ENCODE measurements at regions not wholly inside any gene's neighbourhood (a gene's known extent, or its start where the extent isn't known, plus 50 kb on each side); places are given as distances from the start of the nearest gene placed in this dataset.

DNA sequence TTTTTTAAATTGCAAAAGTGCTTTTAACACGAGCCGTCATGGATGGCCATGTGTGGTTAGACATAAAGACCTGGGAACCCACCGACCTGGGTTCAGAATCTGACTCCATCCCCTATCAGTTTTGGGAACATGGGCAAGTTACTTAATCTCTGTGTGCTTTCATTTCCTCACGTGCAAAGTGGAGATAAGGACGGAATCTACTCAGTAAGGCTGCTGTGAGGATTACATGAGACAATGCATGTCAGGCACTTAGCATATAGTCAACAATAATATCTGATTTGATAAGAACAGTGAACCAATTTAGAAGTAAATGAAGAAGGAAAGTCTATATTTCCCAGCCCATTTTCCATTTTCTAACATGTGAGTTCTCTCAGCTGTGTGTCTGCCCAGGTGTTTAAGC, 235.4 kb downstream of the SUDS3 start:
- DNase-seq (no peak), ATAC-seq (ENCODE audit: low read depth) (no peak)
- Histone ChIP-seq H4K20me1 (ENCODE audit: control insufficient read depth, insufficient read depth, low read length, poor library complexity, severe bottlenecking) (no peaks in the 10 kb centered on the region), H3K27ac (ENCODE audit: low read length in 2 of 2) (no peak overlapping the region), H3K79me2 (ENCODE audit: control insufficient read depth, insufficient read depth, low read length) (no peaks in the 10 kb centered on the region), H3K27me3 (replicated peaks in 1 of 4; ENCODE audit: control extremely low read depth in 1 of 4, control insufficient read depth in 3 of 4, insufficient read depth in 4 of 4, low read length in 3 of 4) (no peaks in the 10 kb centered on the region), H3K4me2 (replicated peaks; ENCODE audit: low read depth, low read length, poor library complexity, severe bottlenecking) (no peak overlapping the region), H3K4me3 (ENCODE audit: control extremely low read depth in 1 of 5, extremely low read depth in 1 of 5, insufficient read depth in 1 of 5, low read depth in 2 of 5, low read length in 4 of 5) (no peak overlapping the region), H3K9me3 (ENCODE audit: control extremely low read depth in 1 of 3, control insufficient read depth in 2 of 3, insufficient read depth in 1 of 3, low read length in 2 of 3) (peaks cover 0 to 4% (median 2%) of the 10 kb centered on the region in 3 donors), H3K36me3 (replicated peaks in 1 of 2; ENCODE audit: control extremely low read depth in 1 of 2, control insufficient read depth in 1 of 2, extremely low read depth in 1 of 2, insufficient read depth in 2 of 2, low read length in 1 of 2) (no peaks in the 10 kb centered on the region), H3K4me1 (ENCODE audit: control insufficient read depth in 2 of 2, insufficient read depth in 2 of 2, low read length in 2 of 2) (no peaks in the 10 kb centered on the region), H2AFZ (ENCODE audit: insufficient read depth, low read depth, low read length, poor library complexity, severe bottlenecking) (no peak overlapping the region), H3K9ac (ENCODE audit: low read length) (no peak overlapping the region)
- ChIA-PET POLR2A (no interaction called here), CTCF (no interaction called here)
- no peak overlapping the region for H3K27ac Mint-ChIP-seq
- WGBS (ENCODE audit: insufficient coverage) = no CpG with 5 or more reads among the region's 5 CpGs
- peaks cover 5% of the 10 kb centered on the region for H3K9me3 Mint-ChIP-seq (ENCODE audit: insufficient read depth)
- H3K27me3 Mint-ChIP-seq = peaks cover 20% of the 10 kb centered on the region
- H3K4me3 Mint-ChIP-seq = no peak overlapping the region
- H3K4me1 Mint-ChIP-seq = no peaks in the 10 kb centered on the region
- intact Hi-C loops (cut with micrococcal nuclease) = no loop called here
- no peak for TF ChIP-seq EZH2 (IDR thresholded peaks at IDR 0.05; ENCODE audit: borderline replicate concordance, insufficient read depth, low read depth, low read length, poor library complexity, severe bottlenecking)
- TF ChIP-seq, protein P1, sequence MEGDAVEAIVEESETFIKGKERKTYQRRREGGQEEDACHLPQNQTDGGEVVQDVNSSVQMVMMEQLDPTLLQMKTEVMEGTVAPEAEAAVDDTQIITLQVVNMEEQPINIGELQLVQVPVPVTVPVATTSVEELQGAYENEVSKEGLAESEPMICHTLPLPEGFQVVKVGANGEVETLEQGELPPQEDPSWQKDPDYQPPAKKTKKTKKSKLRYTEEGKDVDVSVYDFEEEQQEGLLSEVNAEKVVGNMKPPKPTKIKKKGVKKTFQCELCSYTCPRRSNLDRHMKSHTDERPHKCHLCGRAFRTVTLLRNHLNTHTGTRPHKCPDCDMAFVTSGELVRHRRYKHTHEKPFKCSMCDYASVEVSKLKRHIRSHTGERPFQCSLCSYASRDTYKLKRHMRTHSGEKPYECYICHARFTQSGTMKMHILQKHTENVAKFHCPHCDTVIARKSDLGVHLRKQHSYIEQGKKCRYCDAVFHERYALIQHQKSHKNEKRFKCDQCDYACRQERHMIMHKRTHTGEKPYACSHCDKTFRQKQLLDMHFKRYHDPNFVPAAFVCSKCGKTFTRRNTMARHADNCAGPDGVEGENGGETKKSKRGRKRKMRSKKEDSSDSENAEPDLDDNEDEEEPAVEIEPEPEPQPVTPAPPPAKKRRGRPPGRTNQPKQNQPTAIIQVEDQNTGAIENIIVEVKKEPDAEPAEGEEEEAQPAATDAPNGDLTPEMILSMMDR (IDR thresholded peaks at IDR 0.05) = no peak

DNA sequence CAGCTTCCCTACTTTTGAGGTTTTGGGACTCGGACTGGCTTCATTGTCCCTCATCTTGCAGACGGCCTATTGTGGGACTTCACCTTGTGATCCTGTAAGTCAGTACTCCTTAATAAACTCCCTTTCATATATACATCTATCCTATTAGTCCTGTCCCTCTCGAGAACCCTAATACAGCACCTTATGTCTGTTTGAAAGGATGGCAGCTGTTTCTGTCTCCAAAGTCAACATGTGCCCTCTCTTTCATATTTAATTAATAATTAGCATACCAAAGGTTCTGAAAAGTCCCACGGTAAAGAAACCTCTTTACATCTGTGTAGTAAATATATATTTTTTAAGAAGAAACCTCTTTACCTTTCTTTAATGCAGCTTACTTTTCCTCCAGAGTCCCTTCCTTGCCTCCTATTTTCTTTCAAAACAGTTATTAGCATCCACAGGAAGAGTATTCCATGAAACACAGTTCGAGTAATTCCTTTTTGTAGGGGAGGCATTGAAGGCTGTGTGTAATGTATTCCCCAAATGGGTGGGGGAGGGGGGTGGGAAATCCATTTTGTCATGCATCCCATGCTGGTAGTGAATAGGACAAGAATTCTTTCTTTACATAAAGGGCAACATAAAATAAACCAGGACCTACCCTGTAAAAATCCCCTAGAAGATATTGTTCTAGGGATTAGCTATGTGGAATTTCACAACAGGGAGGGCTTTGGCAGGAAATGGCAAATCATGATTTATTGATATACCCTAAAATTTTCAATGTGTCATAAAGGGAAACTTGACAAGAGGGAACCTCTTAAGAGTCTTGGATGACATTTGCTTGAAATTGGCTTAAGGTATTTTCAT, 241.5 kb downstream of the SUDS3 start:
- peaks cover 5% of the 10 kb centered on the region for H3K9me3 Mint-ChIP-seq (ENCODE audit: insufficient read depth)
- no peak overlapping the region for H3K4me2 ChIP-seq (replicated peaks; ENCODE audit: low read depth, low read length, poor library complexity, severe bottlenecking)
- 56% methylated on average over 2 of the region's 5 CpGs for WGBS (ENCODE audit: insufficient coverage)
- H3K4me1 Mint-ChIP-seq = no peaks in the 10 kb centered on the region
- H3K27me3 Mint-ChIP-seq = peaks cover 7% of the 10 kb centered on the region
- no peak overlapping the region for H3K4me3 Mint-ChIP-seq
- no peaks in the 10 kb centered on the region for H3K4me1 ChIP-seq (ENCODE audit: control insufficient read depth in 2 of 2, insufficient read depth in 2 of 2, low read length in 2 of 2)
- H3K36me3 ChIP-seq (replicated peaks in 1 of 2; ENCODE audit: control extremely low read depth in 1 of 2, control insufficient read depth in 1 of 2, extremely low read depth in 1 of 2, insufficient read depth in 2 of 2, low read length in 1 of 2) = no peaks in the 10 kb centered on the region
- ATAC-seq (ENCODE audit: low read depth) = no peak
- no peaks in the 10 kb centered on the region for H3K79me2 ChIP-seq (ENCODE audit: control insufficient read depth, insufficient read depth, low read length)
- H3K9me3 ChIP-seq (ENCODE audit: control extremely low read depth in 1 of 3, control insufficient read depth in 2 of 3, insufficient read depth in 1 of 3, low read length in 2 of 3) = peaks cover 0 to 9% (median 2%) of the 10 kb centered on the region in 3 donors
- H3K27ac Mint-ChIP-seq = no peak overlapping the region
- no peaks in the 10 kb centered on the region for H4K20me1 ChIP-seq (ENCODE audit: control insufficient read depth, insufficient read depth, low read length, poor library complexity, severe bottlenecking)
- no peak overlapping the region for H2AFZ ChIP-seq (ENCODE audit: insufficient read depth, low read depth, low read length, poor library complexity, severe bottlenecking)
- no peak overlapping the region for H3K27ac ChIP-seq (ENCODE audit: low read length in 2 of 2)
- DNase-seq = no peak
- no peak overlapping the region for H3K9ac ChIP-seq (ENCODE audit: low read length)
- intact Hi-C loops (cut with micrococcal nuclease) = no loop called here
- no peak overlapping the region for H3K4me3 ChIP-seq (ENCODE audit: control extremely low read depth in 1 of 5, extremely low read depth in 1 of 5, insufficient read depth in 1 of 5, low read depth in 2 of 5, low read length in 4 of 5)
- ChIA-PET POLR2A (no interaction called here), CTCF (no interaction called here)
- no peak for TF ChIP-seq EZH2 (IDR thresholded peaks at IDR 0.05; ENCODE audit: borderline replicate concordance, insufficient read depth, low read depth, low read length, poor library complexity, severe bottlenecking)
- TF ChIP-seq, protein P1 (IDR thresholded peaks at IDR 0.05) = no peak
- no peaks in the 10 kb centered on the region for H3K27me3 ChIP-seq (replicated peaks in 1 of 4; ENCODE audit: control extremely low read depth in 1 of 4, control insufficient read depth in 3 of 4, insufficient read depth in 4 of 4, low read length in 3 of 4)
